Mesenchymal stem cell (in vitro differentiated cells and primary cell): ENCODE measurements at regions not wholly inside any gene's neighbourhood (a gene's known extent, or its start where the extent isn't known, plus 50 kb on each side); places are given as distances from the start of the nearest gene placed in this dataset.

Experiments used
- DNase-seq: peaks from one replicate; pipeline ENCODE4 v3.0.0-alpha.2; 2013
- H2AFZ ChIP-seq: one replicate; pipeline ENCODE4 v1.6.1; 2013; ENCODE audit warnings: low read depth, mild to moderate bottlenecking, control low read depth, inconsistent platforms, low read length, moderate library complexity
- H2AK5ac ChIP-seq: 2 replicates; pipeline ENCODE4 v1.6.1; 2013; ENCODE audit warnings: low read length, moderate library complexity, mild to moderate bottlenecking, inconsistent platforms; ENCODE audit not compliant: severe bottlenecking
- H2BK120ac ChIP-seq: one replicate; pipeline ENCODE4 v1.6.1; 2013; ENCODE audit warnings: low read depth, mild to moderate bottlenecking, inconsistent platforms, low read length, moderate library complexity
- H2BK12ac ChIP-seq, 2 experiments: one replicate each; pipeline ENCODE4 v1.6.1; 2013; ENCODE audit warnings: inconsistent platforms in 2 of 2, low read length in 2 of 2, mild to moderate bottlenecking in 2 of 2, moderate library complexity in 2 of 2, control low read depth in 1 of 2
- H2BK15ac ChIP-seq: one replicate; pipeline ENCODE4 v1.6.1; 2013; ENCODE audit warnings: mild to moderate bottlenecking, low read depth, inconsistent platforms; ENCODE audit not compliant: poor library complexity, severe bottlenecking
- H2BK5ac ChIP-seq: 2 replicates; pipeline ENCODE4 v1.6.1; 2013; ENCODE audit warnings: low read depth, mild to moderate bottlenecking, low read length, control low read depth, inconsistent platforms; ENCODE audit not compliant: poor library complexity, severe bottlenecking
- H3K14ac ChIP-seq, 2 experiments: one replicate each; pipeline ENCODE4 v1.6.1; 2013; ENCODE audit warnings: inconsistent platforms in 2 of 2, low read length in 2 of 2, control low read depth in 1 of 2, mild to moderate bottlenecking in 1 of 2, moderate library complexity in 1 of 2
- H3K18ac ChIP-seq, 2 experiments: one replicate each; pipeline ENCODE4 v1.6.1; 2013; ENCODE audit warnings: inconsistent platforms in 2 of 2, low read length in 2 of 2, control low read depth in 1 of 2, low read depth in 1 of 2, mild to moderate bottlenecking in 1 of 2
- H3K23ac ChIP-seq, 2 experiments: one replicate each; pipeline ENCODE4 v1.6.1; 2013; ENCODE audit warnings: inconsistent platforms in 2 of 2, low read length in 2 of 2, mild to moderate bottlenecking in 2 of 2, moderate library complexity in 2 of 2, control low read depth in 1 of 2
- H3K27ac ChIP-seq: 2 replicates; pipeline ENCODE4 v1.5.1; 2013; ENCODE audit warnings: mild to moderate bottlenecking, moderate library complexity, low read length, control low read depth, inconsistent platforms; ENCODE audit not compliant: poor library complexity, severe bottlenecking
- H3K27me3 ChIP-seq, 2 experiments: 2 replicates each; pipeline versions ENCODE4 v1.6.1 to v1.7.0; 2013; ENCODE audit warnings: low read length in 2 of 2, mild to moderate bottlenecking in 2 of 2, moderate library complexity in 2 of 2, control low read depth in 1 of 2, inconsistent platforms in 1 of 2; ENCODE audit not compliant: control insufficient read depth in 1 of 2, insufficient read depth in 1 of 2
- H3K36me3 ChIP-seq, 2 experiments: 2 replicates each; pipeline versions ENCODE4 v1.6.1 to v1.7.0; 2013; ENCODE audit warnings: low read length in 2 of 2, control low read depth in 1 of 2, inconsistent platforms in 1 of 2, low read depth in 1 of 2, mild to moderate bottlenecking in 1 of 2; ENCODE audit not compliant: insufficient read depth in 2 of 2, control insufficient read depth in 1 of 2
- H3K4ac ChIP-seq, 2 experiments: one replicate each; pipeline ENCODE4 v1.6.1; 2013; ENCODE audit warnings: inconsistent platforms in 2 of 2, low read length in 2 of 2, mild to moderate bottlenecking in 2 of 2, moderate library complexity in 2 of 2, control low read depth in 1 of 2, low read depth in 1 of 2
- H3K4me1 ChIP-seq: 2 replicates; pipeline ENCODE4 v1.6.1; 2013; ENCODE audit warnings: low read depth, low read length, control low read depth; ENCODE audit not compliant: control insufficient read depth, insufficient read depth
- H3K4me2 ChIP-seq: 2 replicates; pipeline ENCODE4 v1.6.1; 2013; ENCODE audit warnings: low read length, mild to moderate bottlenecking, inconsistent platforms; ENCODE audit not compliant: poor library complexity, severe bottlenecking
- H3K4me3 ChIP-seq, 2 experiments: 2 replicates each; pipeline versions ENCODE4 v1.5.1 to v1.7.0; 2013; ENCODE audit warnings: low read length in 2 of 2, mild to moderate bottlenecking in 2 of 2, control low read depth in 1 of 2, low read depth in 1 of 2; ENCODE audit not compliant: insufficient read depth in 1 of 2
- H3K79me1 ChIP-seq: replicated peaks from 2 replicates; pipeline ENCODE4 v1.6.1; 2013; ENCODE audit warnings: mild to moderate bottlenecking, control low read depth, low read length, inconsistent platforms; ENCODE audit not compliant: poor library complexity, severe bottlenecking
- H3K9ac ChIP-seq: 2 replicates; pipeline ENCODE4 v1.7.0; 2013; ENCODE audit warnings: mild to moderate bottlenecking, low read length, moderate library complexity
- H3K9me3 ChIP-seq: 2 replicates; pipeline ENCODE4 v1.7.0; 2013; ENCODE audit warnings: mild to moderate bottlenecking, low read length; ENCODE audit not compliant: control insufficient read depth
- H4K8ac ChIP-seq: one replicate; pipeline ENCODE4 v1.6.1; 2013; ENCODE audit warnings: inconsistent platforms, mild to moderate bottlenecking, low read length, moderate library complexity
- H4K91ac ChIP-seq: one replicate; pipeline ENCODE4 v1.6.1; 2013; ENCODE audit warnings: mild to moderate bottlenecking, low read length, inconsistent platforms
- WGBS: methylation state at CpG from one replicate; pipeline ENCODE4 v1.1.7; 2013; ENCODE audit warnings: mixed read lengths; 5-methylcytosine and 5-hydroxymethylcytosine counted together

DNA sequence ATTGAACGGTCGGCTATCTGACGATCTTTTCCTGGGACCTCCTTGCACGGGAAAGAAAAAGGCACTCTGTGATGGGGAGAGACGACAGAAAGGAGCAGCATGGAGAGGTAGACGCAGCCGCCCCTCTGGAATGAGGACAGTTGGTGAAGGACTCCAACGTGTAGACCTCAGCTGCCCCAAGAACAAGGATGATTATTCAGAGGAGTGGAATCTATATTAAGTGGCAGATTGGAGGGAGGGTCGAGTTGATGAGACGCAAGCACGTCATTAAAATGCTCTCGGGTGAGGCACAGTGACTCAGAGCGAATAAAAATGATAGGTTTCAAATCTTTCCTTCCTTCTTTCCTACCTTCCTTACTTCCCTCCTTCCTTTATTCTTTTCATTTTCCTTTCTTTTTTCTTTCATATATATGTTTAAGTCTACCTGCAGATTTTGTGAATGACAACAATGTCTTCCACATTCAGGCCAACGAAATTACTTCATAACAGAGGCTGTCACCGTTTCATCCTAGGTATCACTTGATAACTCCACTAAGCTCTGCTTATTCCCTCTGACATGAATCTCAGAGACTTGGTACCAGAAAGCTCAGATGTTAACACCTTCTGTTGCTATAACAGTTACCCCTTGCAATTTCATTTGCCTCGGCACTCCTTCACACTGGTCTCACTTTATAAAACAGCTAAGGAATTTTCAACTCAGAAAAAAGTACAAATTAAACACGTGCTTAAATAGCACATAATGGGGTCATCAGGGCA lies 110.0 kb upstream of the PPARGC1A start:
- Histone ChIP-seq H3K4me3 (no peak overlapping the region), H3K14ac (no peak overlapping the region), H3K23ac (no peak overlapping the region), H2BK12ac (no peak overlapping the region), H3K9me3 (no peaks in the 10 kb centered on the region), H3K36me3 (no peaks in the 10 kb centered on the region), H3K4ac (no peak overlapping the region), H2BK15ac (no peak overlapping the region), H3K79me1 (no peaks in the 10 kb centered on the region), H3K4me2 (no peak overlapping the region), H3K18ac (no peak overlapping the region), H4K8ac (no peak overlapping the region), H2BK120ac (no peak overlapping the region), H3K4me1 (peaks cover 3% of the 10 kb centered on the region), H2AFZ (no peak overlapping the region), H2BK5ac (no peak overlapping the region), H3K27ac (no peak overlapping the region), H2AK5ac (no peak overlapping the region), H3K9ac (no peak overlapping the region), H4K91ac (no peak overlapping the region), H3K27me3 (no peaks in the 10 kb centered on the region)
- no peak for DNase-seq
- WGBS, result 73% methylated on average over 16 of the region's 17 CpGs

DNA sequence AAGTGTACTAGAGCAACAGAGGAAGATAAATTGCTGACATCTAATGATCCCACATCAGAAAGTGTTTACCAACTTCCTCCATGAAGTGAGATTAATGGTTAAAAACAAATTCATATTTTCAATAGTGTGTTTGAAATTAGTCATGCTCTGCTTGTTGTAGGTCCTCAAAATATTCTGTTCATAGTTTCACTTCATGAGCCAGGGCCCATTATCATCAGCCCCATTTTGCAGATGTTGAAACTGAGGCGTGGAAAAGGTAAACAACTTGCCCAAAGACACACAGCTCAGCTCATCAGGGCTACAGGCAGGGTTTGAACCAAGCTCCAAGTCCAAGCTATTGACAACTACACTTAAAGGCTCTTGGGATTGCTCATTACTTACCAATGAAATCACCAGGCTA lies 103.5 kb upstream of the PPARGC1A start:
- Histone ChIP-seq H3K79me1 (no peaks in the 10 kb centered on the region), H3K36me3 (no peaks in the 10 kb centered on the region), H2BK5ac (no peak overlapping the region), H3K4me2 (no peak overlapping the region), H3K9me3 (no peaks in the 10 kb centered on the region), H3K9ac (no peak overlapping the region), H2AK5ac (no peak overlapping the region), H3K18ac (no peak overlapping the region), H3K4me1 (no peaks in the 10 kb centered on the region), H2BK120ac (no peak overlapping the region), H4K8ac (no peak overlapping the region), H2BK12ac (no peak overlapping the region), H3K27me3 (no peaks in the 10 kb centered on the region), H2AFZ (no peak overlapping the region), H3K23ac (no peak overlapping the region), H4K91ac (no peak overlapping the region), H3K27ac (no peak overlapping the region), H3K4ac (no peak overlapping the region), H3K4me3 (no peak overlapping the region), H3K14ac (no peak overlapping the region), H2BK15ac (no peak overlapping the region)
- WGBS, result 95% methylated on average over 1 of the region's 1 CpG
- no peak for DNase-seq

DNA sequence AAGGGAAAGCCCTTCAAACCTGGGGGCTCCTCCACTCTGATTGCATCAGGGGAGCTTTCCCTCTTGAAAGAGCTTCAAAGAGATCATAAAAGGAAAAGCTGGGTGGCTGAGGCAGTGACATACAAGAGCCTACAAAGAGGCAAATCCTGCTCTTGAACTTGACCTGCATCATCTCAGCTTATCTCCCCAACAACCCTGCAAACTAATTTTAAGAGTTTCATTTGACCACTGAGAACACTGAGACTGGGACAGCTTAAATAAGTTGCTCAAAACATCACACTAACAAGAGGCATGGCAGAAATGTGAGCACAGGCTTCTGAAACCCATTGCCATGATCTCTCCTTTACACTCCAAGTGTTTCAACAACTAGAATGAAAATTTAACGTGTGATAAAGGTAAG lies 101.6 kb upstream of the PPARGC1A start:
- no peak overlapping the region for H2AK5ac ChIP-seq
- no peak overlapping the region for H3K18ac ChIP-seq
- H3K36me3 ChIP-seq, result no peaks in the 10 kb centered on the region
- H2BK12ac ChIP-seq, result no peak overlapping the region
- no peak overlapping the region for H2BK15ac ChIP-seq
- no peak overlapping the region for H3K27ac ChIP-seq
- H4K91ac ChIP-seq, result no peak overlapping the region
- no peak overlapping the region for H3K23ac ChIP-seq
- no peak overlapping the region for H2AFZ ChIP-seq
- no peaks in the 10 kb centered on the region for H3K79me1 ChIP-seq
- H4K8ac ChIP-seq, result no peak overlapping the region
- no peak overlapping the region for H2BK5ac ChIP-seq
- H3K9me3 ChIP-seq, result no peaks in the 10 kb centered on the region
- H3K14ac ChIP-seq, result no peak overlapping the region
- no peaks in the 10 kb centered on the region for H3K4me1 ChIP-seq
- DNase-seq, result no peak
- no peaks in the 10 kb centered on the region for H3K27me3 ChIP-seq
- no peak overlapping the region for H3K4me2 ChIP-seq
- no peak overlapping the region for H3K9ac ChIP-seq
- H2BK120ac ChIP-seq, result no peak overlapping the region
- no peak overlapping the region for H3K4ac ChIP-seq
- H3K4me3 ChIP-seq, result no peak overlapping the region
- WGBS, result no CpG with 5 or more reads among the region's 1 CpG

DNA sequence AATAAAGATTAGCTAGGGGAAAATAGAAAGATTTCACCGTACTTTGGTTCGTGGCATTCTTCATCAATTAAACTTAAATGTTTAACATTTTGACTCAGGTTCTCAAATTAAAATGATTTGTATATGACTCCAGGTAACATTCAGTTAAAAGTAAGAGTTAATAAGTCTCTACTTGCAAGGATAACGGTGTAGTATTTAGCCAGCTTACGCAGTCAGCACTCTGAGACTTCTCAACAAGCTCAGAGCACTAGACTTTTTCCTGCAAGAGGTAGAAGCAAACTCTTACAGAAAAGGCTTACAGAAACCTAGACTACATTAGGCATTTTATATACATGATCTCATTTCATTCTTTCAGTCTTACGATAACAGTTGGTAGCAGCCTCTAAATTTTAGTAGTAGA lies 96.4 kb upstream of the PPARGC1A start:
- no peak overlapping the region for H3K4ac ChIP-seq
- H2AK5ac ChIP-seq, result no peak overlapping the region
- H3K18ac ChIP-seq, result no peak overlapping the region
- no peaks in the 10 kb centered on the region for H3K36me3 ChIP-seq
- no peak overlapping the region for H2BK120ac ChIP-seq
- no peak overlapping the region for H2BK5ac ChIP-seq
- H3K9me3 ChIP-seq, result no peaks in the 10 kb centered on the region
- H4K91ac ChIP-seq, result no peak overlapping the region
- H3K4me3 ChIP-seq, result no peak overlapping the region
- no peaks in the 10 kb centered on the region for H3K4me1 ChIP-seq
- no peak overlapping the region for H2AFZ ChIP-seq
- H3K14ac ChIP-seq, result no peak overlapping the region
- no peaks in the 10 kb centered on the region for H3K27me3 ChIP-seq
- no peak for DNase-seq
- 94% methylated on average over 2 of the region's 5 CpGs for WGBS
- H3K27ac ChIP-seq, result no peak overlapping the region
- H3K23ac ChIP-seq, result no peak overlapping the region
- H2BK15ac ChIP-seq, result no peak overlapping the region
- H3K4me2 ChIP-seq, result no peak overlapping the region
- no peak overlapping the region for H4K8ac ChIP-seq
- no peaks in the 10 kb centered on the region for H3K79me1 ChIP-seq
- H2BK12ac ChIP-seq, result no peak overlapping the region
- H3K9ac ChIP-seq, result no peak overlapping the region
